LNCAP (cell line): ENCODE measurements at regions not wholly inside any gene's neighbourhood (a gene's known extent, or its start where the extent isn't known, plus 50 kb on each side); places are given as distances from the start of the nearest gene placed in this dataset.

ENCODE experiments used
- TF ChIP-seq, protein P1 (sequence below): fragments of 450-650 bp; IDR thresholded peaks from 2 replicates; pipeline ENCODE4 v1.5.1; 2017; ENCODE audit warnings: mild to moderate bottlenecking

DNA sequence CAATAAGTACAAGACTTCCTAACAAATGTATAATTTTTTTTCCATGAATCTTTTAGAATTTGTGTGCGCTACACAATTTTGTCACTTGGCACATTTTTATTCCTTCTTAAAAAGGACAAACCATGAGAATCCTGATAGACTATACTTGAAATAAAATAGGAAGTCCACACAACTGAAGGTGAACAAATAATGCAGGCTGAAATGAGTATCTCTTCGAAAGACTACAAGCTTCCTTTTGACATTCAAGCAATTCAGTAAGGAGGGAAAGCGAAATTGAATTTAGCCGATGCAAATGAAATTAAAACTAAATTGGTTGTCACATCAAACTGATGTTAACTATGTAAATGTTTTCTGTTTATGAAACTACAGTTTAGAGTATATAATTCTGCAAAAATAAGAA is 374.4 kb upstream of the CCNH start:
- TF ChIP-seq, protein P1, sequence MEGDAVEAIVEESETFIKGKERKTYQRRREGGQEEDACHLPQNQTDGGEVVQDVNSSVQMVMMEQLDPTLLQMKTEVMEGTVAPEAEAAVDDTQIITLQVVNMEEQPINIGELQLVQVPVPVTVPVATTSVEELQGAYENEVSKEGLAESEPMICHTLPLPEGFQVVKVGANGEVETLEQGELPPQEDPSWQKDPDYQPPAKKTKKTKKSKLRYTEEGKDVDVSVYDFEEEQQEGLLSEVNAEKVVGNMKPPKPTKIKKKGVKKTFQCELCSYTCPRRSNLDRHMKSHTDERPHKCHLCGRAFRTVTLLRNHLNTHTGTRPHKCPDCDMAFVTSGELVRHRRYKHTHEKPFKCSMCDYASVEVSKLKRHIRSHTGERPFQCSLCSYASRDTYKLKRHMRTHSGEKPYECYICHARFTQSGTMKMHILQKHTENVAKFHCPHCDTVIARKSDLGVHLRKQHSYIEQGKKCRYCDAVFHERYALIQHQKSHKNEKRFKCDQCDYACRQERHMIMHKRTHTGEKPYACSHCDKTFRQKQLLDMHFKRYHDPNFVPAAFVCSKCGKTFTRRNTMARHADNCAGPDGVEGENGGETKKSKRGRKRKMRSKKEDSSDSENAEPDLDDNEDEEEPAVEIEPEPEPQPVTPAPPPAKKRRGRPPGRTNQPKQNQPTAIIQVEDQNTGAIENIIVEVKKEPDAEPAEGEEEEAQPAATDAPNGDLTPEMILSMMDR: no peak

DNA sequence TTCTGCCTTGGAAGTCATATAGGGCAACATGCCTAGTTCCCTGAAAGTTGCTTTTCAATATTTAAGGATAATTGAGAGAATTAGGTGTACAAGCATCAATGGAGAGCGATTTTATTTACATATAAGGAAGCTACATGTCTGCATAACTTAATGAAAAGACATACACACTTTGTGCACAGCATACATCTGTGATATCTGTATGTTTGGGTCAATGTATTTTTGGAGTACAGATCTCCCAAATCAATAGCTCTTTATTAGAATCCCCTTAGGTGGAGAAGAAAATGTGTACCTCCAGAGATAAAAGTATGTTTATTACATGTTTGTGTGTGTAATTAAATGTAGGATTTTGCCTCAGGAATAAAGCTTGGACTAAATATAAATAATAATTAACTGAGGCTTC is 373.7 kb upstream of the CCNH start:
- TF ChIP-seq, protein P1: no peak

DNA sequence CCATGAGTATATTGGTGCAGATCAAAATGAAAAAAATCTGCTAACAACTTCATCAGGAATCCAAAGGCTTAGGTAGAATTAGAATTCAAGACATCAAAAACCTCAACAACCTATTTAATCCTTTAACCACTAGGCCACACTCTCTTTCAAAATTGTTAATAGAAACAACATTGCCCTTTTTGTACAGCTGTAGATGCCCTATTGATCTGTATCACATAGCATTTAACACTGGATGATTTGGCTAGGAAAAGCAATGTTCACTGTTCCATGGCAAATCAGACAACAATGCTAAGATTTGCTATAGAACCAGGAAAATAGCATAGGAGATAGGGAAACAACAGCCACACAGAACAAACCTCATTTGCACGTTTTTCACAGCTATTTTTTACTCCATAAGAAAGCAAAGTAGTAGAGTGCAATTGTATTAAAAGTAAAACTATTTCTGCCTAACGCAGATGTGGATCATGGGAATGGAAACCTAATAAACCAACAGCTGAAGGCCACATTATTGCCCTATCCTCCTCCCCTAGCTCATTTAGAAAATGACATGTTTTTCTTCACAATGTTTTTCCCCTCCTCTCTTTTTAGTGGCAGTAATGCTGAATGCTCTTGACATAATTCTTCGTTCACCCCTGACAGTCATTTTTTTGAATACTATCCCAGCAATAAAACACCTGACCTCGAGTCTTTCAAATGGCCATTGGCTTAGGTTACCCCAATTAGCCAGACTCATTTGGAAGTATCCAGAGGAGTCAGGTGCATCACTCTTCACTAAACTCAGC is 373.0 kb upstream of the CCNH start:
- TF ChIP-seq, protein P1: no peak

DNA sequence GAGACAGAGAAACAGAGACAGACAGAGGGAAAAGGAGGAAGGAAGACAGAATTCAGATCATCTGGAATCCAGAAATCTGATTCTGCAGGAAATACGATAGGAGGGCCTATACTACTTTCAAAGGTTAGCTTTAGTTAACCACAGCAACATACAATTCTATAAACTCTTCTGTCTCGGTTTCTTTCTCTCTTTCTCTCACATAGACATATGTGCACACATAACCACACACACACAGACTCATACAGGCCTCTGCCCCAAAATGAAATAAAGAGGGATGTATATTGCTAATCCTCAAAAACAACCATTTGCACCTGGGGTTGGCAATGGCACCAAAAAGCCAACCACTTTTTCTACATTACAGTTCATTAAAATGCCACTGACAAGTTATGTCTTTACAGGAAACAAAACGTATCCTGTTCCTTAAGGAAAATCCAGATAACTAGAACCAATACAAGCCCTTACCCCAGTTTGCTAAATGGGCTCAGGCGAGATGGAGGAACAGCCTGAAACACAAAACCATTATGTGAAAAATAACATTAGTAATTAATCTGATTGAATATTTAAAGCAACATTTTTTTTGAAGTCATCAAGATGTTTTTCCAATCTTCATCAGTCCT is 372.3 kb upstream of the CCNH start:
- TF ChIP-seq, protein P1: no peak

GRCh38 chr5:87784311-87784710 is 371.6 kb upstream of the CCNH start:
- TF ChIP-seq, protein P1: no peak

- TF ChIP-seq, protein P1: no peak
Observed at GRCh38 chr5:87782916-87783315, 370.2 kb upstream of the CCNH start.

GRCh38 chr5:87781976-87782375 is 369.2 kb upstream of the CCNH start:
- TF ChIP-seq, protein P1: no peak
